Right lobe of liver (tissue), 6 donors: ENCODE measurements at regions not wholly inside any gene's neighbourhood (a gene's known extent, or its start where the extent isn't known, plus 50 kb on each side); places are given as distances from the start of the nearest gene placed in this dataset.

Source experiments
- ATAC-seq, 4 donors: fragments of 200-7000 bp; cut with Tn5 transposase; one replicate each; pipeline ENCODE4 v1.9.1; 2020; ENCODE audit warnings: mild to moderate bottlenecking in 4 of 4, moderate library complexity in 4 of 4
- DNase-seq, 3 donors: peaks; one replicate each; pipeline ENCODE4 v3.0.0-alpha.2; 2020
- H3K27ac ChIP-seq, 3 donors: fragments of 200-600 bp; one replicate each; pipeline ENCODE4 v1.8.0; 2022
- H3K27me3 ChIP-seq, 2 donors: fragments of 200-600 bp; one replicate each; pipeline ENCODE4 v1.8.0; 2022
- H3K36me3 ChIP-seq, 4 donors: fragments of 200-600 bp; sonication (generic) in 1 of 4; one replicate each; pipeline versions ENCODE4 v1.5.1 to v1.8.0; 2017 to 2022; ENCODE audit warnings: control low read depth in 1 of 4
- H3K4me1 ChIP-seq, 4 donors: fragments of 200-600 bp; sonication (generic) in 1 of 4; one replicate each; pipeline versions ENCODE4 v1.5.1 to v1.8.0; 2017 to 2022; ENCODE audit warnings: control low read depth in 1 of 4
- H3K4me3 ChIP-seq, 3 donors: fragments of 200-600 bp; one replicate each; pipeline ENCODE4 v1.8.0; 2022
- H3K9me3 ChIP-seq, 4 donors: fragments of 200-600 bp; sonication (generic) in 1 of 4; one replicate each; pipeline versions ENCODE4 v1.5.1 to v1.8.0; 2017 to 2022; ENCODE audit warnings: control low read depth in 1 of 4
- CTCF ChIP-seq, 4 donors: fragments of 200-600 bp in 3 of 4; fragments of 450-650 bp in 1 of 4; IDR thresholded peaks; one replicate each; pipeline versions ENCODE4 v1.5.1 to v1.8.0; 2016 to 2022; ENCODE audit warnings: antibody characterized with exemption in 4 of 4, mild to moderate bottlenecking in 2 of 4
- POLR2A ChIP-seq: fragments of 450-650 bp; IDR thresholded peaks from one replicate; pipeline ENCODE4 v1.6.1; 2017; ENCODE audit warnings: antibody characterized with exemption, mild to moderate bottlenecking
- WGBS: methylation state at CpG from one replicate; pipeline ENCODE4 v1.1.6; 2018; ENCODE audit warnings: low coverage, low lambda C conversion rate; ENCODE audit not compliant: insufficient coverage; ENCODE audit errors: missing lambda C conversion rate; 5-methylcytosine and 5-hydroxymethylcytosine counted together
- intact Hi-C, 2 donors: fragments of 100-400 bp; cut with DNase I; formaldehyde crosslinking; loops; one replicate each; pipeline versions ENCODE4 v1.11.2 to v1.14.1; 2022
- donor health status: DM: no; HTN: yes; CAD: no.
- donor health status: DM: no; HTN: no; CAD: no.
- donor health status: DM: no; HTN: no; CAD: no.
- donor health status: DM: no; HTN: yes; CAD: no.
- donor health status: DM: no; HTN: yes; CAD: no.

GRCh38 chr5:124878583-124879342, 132.3 kb upstream of the ZNF608 start:
- no peaks in the 10 kb centered on the region for H3K36me3 ChIP-seq
- 69% methylated on average over 5 of the region's 5 CpGs for WGBS
- no peak for DNase-seq
- intact Hi-C loops: no loop called here
- H3K27ac ChIP-seq: no peak overlapping the region
- peak in 1 of 4 donors; percentile 30 for ATAC-seq
- no peaks in the 10 kb centered on the region for H3K27me3 ChIP-seq
- H3K9me3 ChIP-seq: no peaks in the 10 kb centered on the region
- H3K4me1 ChIP-seq: no peaks in the 10 kb centered on the region
- TF ChIP-seq CTCF (IDR thresholded peaks at IDR 0.05): no peak
- TF ChIP-seq POLR2A: no peak
- no peak overlapping the region for H3K4me3 ChIP-seq

- TF ChIP-seq POLR2A: no peak
- TF ChIP-seq CTCF (IDR thresholded peaks at IDR 0.05): no peak
- ATAC-seq: peak in 3 of 4 donors; percentile 43 to 58 (median 50)
- Histone ChIP-seq H3K27me3 (no peaks in the 10 kb centered on the region), H3K4me3 (no peak overlapping the region), H3K9me3 (no peaks in the 10 kb centered on the region), H3K4me1 (peaks cover 0 to 6% (median 0%) of the 10 kb centered on the region in 4 donors), H3K27ac (no peak overlapping the region), H3K36me3 (no peaks in the 10 kb centered on the region)
- no peak for DNase-seq
- WGBS: 81% methylated on average over 9 of the region's 10 CpGs
- intact Hi-C loops: loop anchor here in 1 of 2 donors (10.0 kb wide), 1 partner anchor 126 kb away; no protein-coding TSS in a partner anchor
Measured at GRCh38 chr5:124880903-124881697, 134.7 kb upstream of the ZNF608 start.

- DNase-seq: no peak
- 71% methylated on average over 3 of the region's 3 CpGs for WGBS
Measured at GRCh38 chr5:124883681-124884080, 137.2 kb upstream of the ZNF608 start.

GRCh38 chr5:124884114-124884513, 137.7 kb upstream of the ZNF608 start:
- 42% methylated on average over 6 of the region's 6 CpGs for WGBS
- no peak overlapping the region for H3K4me3 ChIP-seq
- no peaks in the 10 kb centered on the region for H3K36me3 ChIP-seq
- DNase-seq (no peak), ATAC-seq (peak in 2 of 4 donors; percentile 30 to 50)
- intact Hi-C loops: loop anchor here in 1 of 2 donors (10.0 kb wide), 1 partner anchor 129 kb away; no protein-coding TSS in a partner anchor
- peaks cover 0 to 18% (median 3%) of the 10 kb centered on the region in 4 donors for H3K4me1 ChIP-seq
- no peaks in the 10 kb centered on the region for H3K9me3 ChIP-seq
- no peaks in the 10 kb centered on the region for H3K27me3 ChIP-seq
- H3K27ac ChIP-seq: no peak overlapping the region
- TF ChIP-seq CTCF (IDR thresholded peaks at IDR 0.05) (no peak), POLR2A (no peak)

More at GRCh38 chr5:124883681-124884080, 137.2 kb upstream of the ZNF608 start:
- intact Hi-C loops: loop anchor here in 1 of 2 donors (10.0 kb wide), 1 partner anchor 129 kb away; no protein-coding TSS in a partner anchor
- no peak for ATAC-seq
- Histone ChIP-seq H3K36me3 (no peaks in the 10 kb centered on the region), H3K9me3 (no peaks in the 10 kb centered on the region), H3K4me1 (peaks cover 0 to 13% (median 1%) of the 10 kb centered on the region in 4 donors), H3K27ac (no peak overlapping the region), H3K4me3 (no peak overlapping the region), H3K27me3 (no peaks in the 10 kb centered on the region)
- TF ChIP-seq CTCF (IDR thresholded peaks at IDR 0.05) (no peak), POLR2A (no peak)
